Lung (tissue), 11 donors: ENCODE measurements at regions not wholly inside any gene's neighbourhood (a gene's known extent, or its start where the extent isn't known, plus 50 kb on each side); places are given as distances from the start of the nearest gene placed in this dataset.

ENCODE experiments used
- ATAC-seq: fragments of 200-7000 bp; cut with Tn5 transposase; one replicate; pipeline ENCODE4 v1.9.1; 2020; ENCODE audit warnings: moderate number of reproducible peaks; ENCODE audit not compliant: insufficient read depth, low FRiP score
- DNase-seq, 3 donors: peaks; one replicate each; pipeline ENCODE4 v3.0.0-alpha.2; 2013 to 2017
- H3K27ac ChIP-seq, 2 donors: one replicate each; pipeline ENCODE4 v1.5.1; 2013; ENCODE audit warnings: mild to moderate bottlenecking in 2 of 2, moderate library complexity in 2 of 2, control low read depth in 1 of 2, inconsistent platforms in 1 of 2, low read depth in 1 of 2, low read length in 1 of 2
- H3K27me3 ChIP-seq, 3 donors: one replicate each; pipeline ENCODE4 v1.5.1; 2013; ENCODE audit warnings: low read length in 2 of 3; ENCODE audit not compliant: control insufficient read depth in 3 of 3, insufficient read depth in 3 of 3
- H3K36me3 ChIP-seq, 4 donors: one replicate each; pipeline ENCODE4 v1.5.1; 2013; ENCODE audit warnings: low read length in 4 of 4, mild to moderate bottlenecking in 1 of 4, moderate library complexity in 1 of 4; ENCODE audit not compliant: control insufficient read depth in 4 of 4, insufficient read depth in 4 of 4
- H3K4me1 ChIP-seq, 5 donors: one replicate each; pipeline ENCODE4 v1.5.1; 2013; ENCODE audit warnings: low read length in 5 of 5, mild to moderate bottlenecking in 2 of 5, moderate library complexity in 1 of 5; ENCODE audit not compliant: control insufficient read depth in 5 of 5, insufficient read depth in 5 of 5
- H3K4me3 ChIP-seq: one replicate; pipeline ENCODE4 v1.5.1; 2013; ENCODE audit warnings: mild to moderate bottlenecking, control low read depth, moderate library complexity
- H3K9ac ChIP-seq, 2 donors: one replicate each; pipeline ENCODE4 v1.5.1; 2013; ENCODE audit warnings: low read length in 2 of 2, control low read depth in 1 of 2; ENCODE audit not compliant: insufficient read depth in 1 of 2
- H3K9me3 ChIP-seq, 4 donors: one replicate each; pipeline ENCODE4 v1.5.1; 2013; ENCODE audit warnings: low read length in 3 of 4, mild to moderate bottlenecking in 1 of 4, moderate library complexity in 1 of 4; ENCODE audit not compliant: control insufficient read depth in 4 of 4, insufficient read depth in 3 of 4
- WGBS, 2 donors: extraction: QIAGEN DNeasy Blood & Tissue Kit; methylation state at CpG; one replicate each; pipeline ENCODE4 v1.1.7; 2013; 5-methylcytosine and 5-hydroxymethylcytosine counted together
- TF ChIP-seq, protein P1 (sequence below): IDR thresholded peaks from 2 replicates; pipeline ENCODE4 v1.5.1; 2012; ENCODE audit warnings: mild to moderate bottlenecking; ENCODE audit errors: control extremely low read depth, extremely low read depth
- donor health status: control.
- donor health status: control.
- donor health status: Bipolar disorder and iron deficiency.
- donor health status: healthy.
- donor health status: DM: yes; HTN: yes; CAD: no.

DNA sequence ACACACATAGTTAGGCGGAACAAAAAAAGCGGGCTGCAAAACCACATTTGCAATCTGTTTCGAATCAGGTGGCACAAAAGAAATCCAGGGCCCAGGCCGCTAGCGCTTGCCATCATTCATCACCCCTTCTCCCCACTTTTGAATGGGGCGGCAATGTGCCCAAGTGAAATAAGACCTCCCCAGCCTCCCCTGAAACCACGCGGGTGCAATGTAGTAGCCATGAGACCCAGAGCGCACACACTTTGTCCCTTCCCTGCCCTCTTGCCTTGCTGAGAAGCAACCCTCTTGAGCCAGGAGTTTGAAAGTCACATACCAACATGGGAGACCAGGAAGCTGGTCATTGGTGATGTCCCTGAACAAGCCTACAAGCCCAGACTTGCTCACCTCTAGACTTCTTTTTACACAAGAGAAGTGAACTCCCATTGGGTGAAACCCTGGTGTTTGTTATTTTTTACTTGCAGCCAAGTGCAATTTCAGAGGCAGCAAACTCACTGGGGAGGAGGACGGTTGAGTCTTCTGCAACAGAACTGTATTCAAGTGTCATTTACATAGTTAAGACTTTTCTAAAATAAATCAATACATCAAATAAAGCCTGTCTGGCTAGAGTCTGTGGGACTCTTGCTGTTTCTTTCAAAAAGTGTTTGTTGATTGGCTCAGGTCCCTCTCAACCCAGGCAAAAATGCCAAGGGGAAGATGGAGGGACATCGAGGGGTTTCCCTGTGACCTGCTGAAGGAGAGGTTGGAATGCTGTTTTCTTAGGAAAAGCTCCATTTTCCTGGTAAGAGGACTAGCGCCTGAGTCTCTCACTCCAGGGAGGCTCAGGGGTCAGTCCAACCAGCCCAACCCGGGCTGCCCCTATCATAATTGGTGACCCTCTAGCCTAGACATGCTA is 138.1 kb upstream of the PTPN1 start:
- DNase-seq (no peak), ATAC-seq (no peak)
- no peak overlapping the region for H3K27ac ChIP-seq
- H3K4me1 ChIP-seq = peaks cover 0 to 38% (median 19%) of the 10 kb centered on the region in 5 donors
- H3K4me3 ChIP-seq = no peak overlapping the region
- no peaks in the 10 kb centered on the region for H3K27me3 ChIP-seq
- TF ChIP-seq, protein P1, sequence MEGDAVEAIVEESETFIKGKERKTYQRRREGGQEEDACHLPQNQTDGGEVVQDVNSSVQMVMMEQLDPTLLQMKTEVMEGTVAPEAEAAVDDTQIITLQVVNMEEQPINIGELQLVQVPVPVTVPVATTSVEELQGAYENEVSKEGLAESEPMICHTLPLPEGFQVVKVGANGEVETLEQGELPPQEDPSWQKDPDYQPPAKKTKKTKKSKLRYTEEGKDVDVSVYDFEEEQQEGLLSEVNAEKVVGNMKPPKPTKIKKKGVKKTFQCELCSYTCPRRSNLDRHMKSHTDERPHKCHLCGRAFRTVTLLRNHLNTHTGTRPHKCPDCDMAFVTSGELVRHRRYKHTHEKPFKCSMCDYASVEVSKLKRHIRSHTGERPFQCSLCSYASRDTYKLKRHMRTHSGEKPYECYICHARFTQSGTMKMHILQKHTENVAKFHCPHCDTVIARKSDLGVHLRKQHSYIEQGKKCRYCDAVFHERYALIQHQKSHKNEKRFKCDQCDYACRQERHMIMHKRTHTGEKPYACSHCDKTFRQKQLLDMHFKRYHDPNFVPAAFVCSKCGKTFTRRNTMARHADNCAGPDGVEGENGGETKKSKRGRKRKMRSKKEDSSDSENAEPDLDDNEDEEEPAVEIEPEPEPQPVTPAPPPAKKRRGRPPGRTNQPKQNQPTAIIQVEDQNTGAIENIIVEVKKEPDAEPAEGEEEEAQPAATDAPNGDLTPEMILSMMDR = no peak
- H3K36me3 ChIP-seq = no peaks in the 10 kb centered on the region
- 86 to 89% methylated on average over 13 of the region's 13 CpGs for WGBS, 2 donors
- no peak overlapping the region for H3K9ac ChIP-seq
- H3K9me3 ChIP-seq = no peaks in the 10 kb centered on the region

DNA sequence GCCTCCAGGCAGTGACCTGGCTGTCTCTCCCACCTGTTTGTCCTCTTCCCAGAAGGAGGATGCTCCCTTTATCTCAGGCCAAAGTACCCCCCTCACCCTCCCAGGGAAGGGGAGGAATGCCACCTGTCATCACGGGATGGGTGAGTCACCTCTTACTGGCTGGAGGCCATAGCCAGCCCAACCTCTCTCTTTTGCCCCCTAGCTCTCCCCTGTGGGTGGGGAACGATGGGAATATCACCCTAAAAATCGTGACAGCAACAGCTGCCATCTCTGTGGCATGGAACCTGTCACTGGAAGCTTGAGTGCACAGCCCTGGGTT is 137.5 kb upstream of the PTPN1 start:
- no peak overlapping the region for H3K9ac ChIP-seq
- no peak for ATAC-seq

DNA sequence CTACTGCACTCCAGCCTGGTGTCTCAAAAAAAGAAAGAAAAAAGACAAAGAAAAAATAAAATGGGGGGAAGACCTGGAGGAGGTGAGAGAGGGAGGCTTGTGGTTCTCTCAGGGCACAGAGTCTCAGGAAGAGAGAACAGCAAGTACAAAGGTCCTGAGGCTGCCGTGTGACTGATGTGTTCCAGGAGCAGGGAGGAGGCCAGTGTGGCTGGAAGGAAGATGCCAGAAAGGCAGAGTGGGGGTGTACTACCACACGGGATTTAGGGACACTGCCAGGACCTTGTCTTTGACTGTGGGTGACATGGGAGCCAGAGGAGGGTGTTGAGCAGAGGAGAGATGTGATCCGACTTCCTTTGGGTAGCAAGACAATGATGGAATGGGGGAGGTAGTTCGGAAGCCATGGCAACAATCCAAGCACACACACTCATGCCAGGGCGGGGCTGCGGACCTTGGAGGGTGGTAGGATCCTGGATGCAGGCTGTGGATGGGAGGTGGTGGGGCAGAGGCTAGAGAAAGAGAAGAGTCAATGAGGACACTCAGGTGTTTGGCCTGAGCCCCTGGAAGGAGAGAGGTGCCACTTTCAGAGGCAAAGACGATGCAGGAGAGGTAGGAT is 136.4 kb upstream of the PTPN1 start:
- TF ChIP-seq, protein P1 = no peak
- Histone ChIP-seq H3K27ac (no peak overlapping the region), H3K36me3 (no peaks in the 10 kb centered on the region), H3K27me3 (no peaks in the 10 kb centered on the region), H3K9ac (no peak overlapping the region), H3K4me1 (peaks cover 4 to 38% (median 21%) of the 10 kb centered on the region in 5 donors), H3K4me3 (no peak overlapping the region), H3K9me3 (no peaks in the 10 kb centered on the region)
- DNase-seq (no peak), ATAC-seq (no peak)
- WGBS, 2 donors = 52 to 69% methylated on average over 7 of the region's 7 CpGs

More for the DNA sequence above, 137.5 kb upstream of the PTPN1 start:
- H3K27ac ChIP-seq = no peak overlapping the region
- no peaks in the 10 kb centered on the region for H3K36me3 ChIP-seq
- H3K4me1 ChIP-seq = peaks cover 0 to 38% (median 22%) of the 10 kb centered on the region in 5 donors
- H3K4me3 ChIP-seq = no peak overlapping the region
- TF ChIP-seq, protein P1 = no peak
- no peaks in the 10 kb centered on the region for H3K9me3 ChIP-seq
- H3K27me3 ChIP-seq = no peaks in the 10 kb centered on the region
- DNase-seq = no peak
- 61 to 82% methylated on average over 3 of the region's 3 CpGs for WGBS, 2 donors
